Globus pallidus (tissue), 1 donor: ENCODE measurements at regions not wholly inside any gene's neighbourhood (a gene's known extent, or its start where the extent isn't known, plus 50 kb on each side); places are given as distances from the start of the nearest gene placed in this dataset.

ENCODE experiments used
- DNase-seq: peaks from one replicate; pipeline ENCODE4 v3.0.0-alpha.2; 2015; ENCODE audit warnings: low spot score

DNA sequence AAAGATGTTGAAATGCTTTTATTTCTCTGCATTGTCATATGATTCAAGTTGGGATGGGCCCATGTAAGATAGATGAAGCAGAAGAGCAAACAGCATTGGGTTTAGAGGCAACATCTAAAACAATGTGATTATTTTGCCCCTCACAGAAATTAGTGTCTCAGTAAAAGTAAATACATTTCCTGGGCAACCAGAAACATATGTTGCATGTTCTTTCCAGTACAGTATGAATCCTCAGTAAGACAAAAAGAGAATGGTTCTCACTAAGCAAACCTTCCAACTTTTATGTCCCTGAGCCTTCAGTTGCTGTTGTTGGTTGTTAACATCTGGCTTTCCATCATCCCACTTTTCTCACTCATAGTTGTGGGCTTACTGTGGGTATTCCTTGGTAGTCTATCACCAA lies 222.5 kb upstream of the PRPS1L1 start:
- no peak for DNase-seq

DNA sequence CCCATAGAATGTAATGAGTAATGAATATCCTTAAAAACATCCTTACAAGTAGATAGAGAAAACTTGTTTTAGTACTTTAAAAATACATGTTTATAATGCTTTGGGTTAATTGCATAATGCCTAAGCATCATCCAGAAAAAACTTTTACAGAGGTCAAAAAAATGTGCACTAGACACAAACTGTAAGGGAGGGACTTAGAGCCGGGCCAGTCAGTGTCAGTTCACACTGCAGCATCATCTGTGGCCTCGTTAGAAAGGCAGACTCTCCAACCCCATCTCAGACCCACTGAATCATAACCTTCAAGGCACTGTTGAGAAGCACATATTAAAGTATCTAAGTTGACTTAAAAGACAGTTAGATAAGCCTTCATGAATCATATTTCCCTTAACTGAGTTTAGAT lies 230.1 kb upstream of the PRPS1L1 start:
- no peak for DNase-seq

GRCh38 chr7:18262058-18262457 lies 233.5 kb upstream of the HDAC9 start:
- no peak for DNase-seq

DNA sequence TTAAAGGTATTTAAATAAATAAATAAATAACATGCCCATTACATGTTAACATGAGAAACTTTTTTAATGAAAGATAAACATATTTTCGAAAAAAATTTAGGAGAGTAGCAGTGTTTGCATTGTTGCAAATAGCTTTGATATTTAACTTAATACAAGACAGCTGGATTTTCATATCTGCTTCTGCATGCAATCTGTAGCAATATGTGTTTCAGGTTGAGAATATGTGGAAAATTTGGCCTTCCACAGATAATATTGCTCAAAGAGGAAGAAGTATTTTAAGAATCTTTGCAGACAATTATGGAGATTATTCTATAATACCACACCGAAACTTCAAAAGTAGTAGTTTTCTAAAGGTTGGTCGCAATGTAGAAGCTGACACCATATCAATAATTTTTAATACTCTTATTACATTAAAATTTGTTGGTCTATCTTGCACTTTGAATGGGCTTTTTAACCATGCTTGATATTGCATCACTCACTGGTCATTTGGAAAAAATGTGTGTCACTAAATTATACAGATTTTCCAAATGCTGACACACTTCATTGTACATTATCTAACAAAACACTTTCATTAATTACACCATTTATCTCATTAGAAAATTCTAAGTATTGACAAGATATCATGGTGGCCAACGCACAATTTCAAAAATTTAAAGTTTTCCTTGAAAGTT lies 229.8 kb upstream of the HDAC9 start:
- DNase-seq: no peak

- no peak for DNase-seq
These were observed 227.0 kb upstream of the HDAC9 start for GRCh38 chr7:18268571-18268970.

- no peak for DNase-seq
These were observed 219.2 kb upstream of the HDAC9 start for GRCh38 chr7:18276380-18276779.

- no peak for DNase-seq
These were observed 217.2 kb upstream of the HDAC9 start for GRCh38 chr7:18278316-18278715.

GRCh38 chr7:18283045-18283444 lies 212.5 kb upstream of the HDAC9 start:
- no peak for DNase-seq

- no peak for DNase-seq
These were observed 208.1 kb upstream of the HDAC9 start for GRCh38 chr7:18287482-18287881.

GRCh38 chr7:18288322-18289037 lies 207.1 kb upstream of the HDAC9 start:
- no peak for DNase-seq

DNA sequence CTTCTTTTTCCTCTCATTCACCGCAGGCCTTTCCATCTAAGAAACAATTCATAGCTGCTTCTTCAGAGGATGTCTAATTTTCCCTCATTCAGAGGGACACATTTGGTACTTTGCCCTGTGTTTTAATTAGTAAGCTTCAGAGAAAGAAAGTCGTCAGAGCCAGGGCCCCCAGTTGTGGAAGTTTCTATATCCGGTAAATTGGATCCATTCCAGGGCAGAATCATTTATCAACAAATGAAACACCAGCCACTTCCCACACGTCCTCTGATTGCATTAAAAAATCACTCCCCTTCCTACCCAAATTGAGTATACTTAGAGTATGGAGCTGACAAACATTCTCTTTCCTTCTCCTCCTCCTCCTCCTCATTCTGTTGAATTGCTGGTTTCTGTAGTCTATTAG lies 205.8 kb upstream of the HDAC9 start:
- no peak for DNase-seq

GRCh38 chr7:18290223-18290622 lies 205.3 kb upstream of the HDAC9 start:
- DNase-seq: no peak

DNA sequence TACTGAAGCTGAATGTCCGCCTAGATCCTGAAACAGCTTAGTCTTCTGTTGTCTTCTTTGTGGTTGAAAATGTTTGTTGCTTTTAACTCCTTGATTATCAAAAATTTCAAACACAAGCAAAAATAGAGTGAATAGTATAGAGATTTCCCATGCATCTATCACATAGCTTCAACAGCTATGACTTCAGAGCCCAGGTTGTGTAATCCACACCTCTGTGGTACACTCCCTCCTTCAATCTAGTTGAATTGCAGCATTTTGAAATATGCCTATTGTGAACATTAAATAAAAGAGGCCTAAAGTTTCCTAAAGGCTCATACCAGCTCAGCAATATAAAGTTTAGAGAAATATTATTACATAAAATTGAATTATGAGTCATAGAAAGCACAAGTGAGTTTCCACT lies 204.7 kb upstream of the HDAC9 start:
- DNase-seq: no peak

GRCh38 chr7:18292584-18292983 lies 203.0 kb upstream of the HDAC9 start:
- DNase-seq: no peak

- no peak for DNase-seq
These were observed 201.8 kb upstream of the HDAC9 start for GRCh38 chr7:18293759-18294158.

DNA sequence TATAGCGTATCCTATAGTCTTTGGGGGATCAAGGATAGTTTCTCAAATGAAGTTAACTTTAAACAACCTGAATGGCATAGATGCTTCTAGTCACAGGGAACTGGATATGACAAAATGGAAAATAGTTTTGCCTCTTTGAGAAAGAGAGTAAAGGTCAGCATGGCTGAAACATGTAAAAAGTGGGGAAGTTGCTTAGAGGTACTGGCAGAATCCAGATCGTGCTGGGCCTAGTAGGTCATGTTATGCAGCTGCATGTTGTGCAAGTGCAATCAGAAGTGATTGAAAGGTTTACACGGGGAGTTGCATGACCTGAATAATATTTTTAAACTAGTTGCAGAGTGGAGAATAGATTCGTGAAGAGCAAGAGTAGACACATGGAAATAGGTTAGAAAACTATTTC lies 201.1 kb upstream of the HDAC9 start:
- DNase-seq: no peak

GRCh38 chr7:18295781-18296423 lies 199.6 kb upstream of the HDAC9 start:
- no peak for DNase-seq

DNA sequence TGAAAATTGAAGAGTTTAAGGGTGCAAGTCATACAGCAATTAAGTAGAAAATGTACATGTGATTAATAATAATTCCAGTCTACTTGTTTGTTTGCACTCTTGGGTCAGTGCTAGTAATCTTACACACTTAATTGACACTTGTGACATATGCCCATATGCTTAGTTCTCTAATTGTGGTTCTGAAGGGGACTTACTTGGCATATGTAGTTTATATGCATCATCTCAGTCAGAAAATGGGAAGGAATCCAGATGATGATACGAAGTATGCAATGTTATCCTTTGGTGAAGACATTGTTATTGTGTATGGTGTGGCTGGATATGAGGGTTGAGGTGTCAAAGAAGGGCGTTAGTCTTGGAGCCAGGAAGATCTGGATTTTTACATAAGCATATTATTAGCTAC lies 193.5 kb upstream of the HDAC9 start:
- DNase-seq: no peak

DNA sequence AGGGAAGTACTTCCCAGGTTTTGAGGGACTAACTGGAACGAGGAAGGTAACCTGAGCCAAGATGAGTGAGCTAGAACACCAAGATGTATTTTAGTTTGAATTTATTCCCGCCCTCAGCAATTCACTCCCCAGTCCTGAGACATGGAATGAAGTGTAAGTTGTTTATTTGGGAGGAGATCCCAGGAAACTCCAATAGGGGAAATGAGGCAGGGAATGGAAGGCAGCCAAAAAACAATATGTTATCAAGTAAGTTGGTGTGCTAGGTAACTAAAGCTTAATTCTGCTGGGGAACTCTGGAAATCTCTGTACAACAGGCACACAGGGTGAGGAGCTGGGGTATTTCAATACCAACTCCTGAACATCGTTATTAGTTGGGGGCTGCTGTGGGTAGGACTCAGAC lies 189.7 kb upstream of the HDAC9 start:
- DNase-seq: no peak

GRCh38 chr7:18306696-18307095 lies 188.9 kb upstream of the HDAC9 start:
- no peak for DNase-seq

DNA sequence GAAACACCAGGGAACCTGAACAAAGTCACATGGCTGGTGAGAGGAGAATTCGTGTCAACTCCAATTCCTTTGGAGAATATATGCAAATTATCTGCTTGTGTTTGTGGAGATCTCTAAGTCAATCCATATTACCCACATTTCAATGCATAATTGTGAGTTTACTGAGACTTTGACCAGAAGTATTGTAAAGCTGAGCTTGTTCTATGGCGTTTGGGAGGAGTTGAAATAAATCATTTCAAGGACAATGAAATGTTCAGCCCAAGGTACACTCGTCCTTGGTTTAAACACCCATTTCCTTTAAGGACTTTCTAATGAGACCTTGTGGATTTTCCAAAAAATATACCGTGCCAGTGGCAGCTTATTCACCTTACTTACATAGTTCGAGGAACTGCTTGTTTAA lies 186.6 kb upstream of the HDAC9 start:
- DNase-seq: no peak

GRCh38 chr7:18312482-18312881 lies 183.1 kb upstream of the HDAC9 start:
- DNase-seq: no peak

DNA sequence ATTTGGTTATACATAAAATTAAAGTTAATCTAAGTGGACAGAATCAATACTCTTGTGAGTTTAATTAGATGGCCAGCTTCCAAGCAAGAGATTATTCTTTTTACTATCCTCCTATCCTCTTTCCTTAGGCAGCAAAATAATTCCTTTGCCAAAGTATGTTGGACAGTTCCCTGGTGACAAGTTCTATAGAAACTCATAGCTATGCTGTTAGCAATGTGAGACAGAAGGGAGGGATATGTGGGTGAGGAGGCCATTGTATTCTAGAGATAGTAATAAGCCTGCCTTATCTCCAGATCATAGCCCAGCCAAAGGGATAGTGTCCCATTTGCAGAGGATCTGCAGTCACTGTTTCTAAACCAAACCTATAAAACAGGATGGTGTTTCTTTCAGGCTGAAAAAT lies 181.6 kb upstream of the HDAC9 start:
- DNase-seq: no peak

DNA sequence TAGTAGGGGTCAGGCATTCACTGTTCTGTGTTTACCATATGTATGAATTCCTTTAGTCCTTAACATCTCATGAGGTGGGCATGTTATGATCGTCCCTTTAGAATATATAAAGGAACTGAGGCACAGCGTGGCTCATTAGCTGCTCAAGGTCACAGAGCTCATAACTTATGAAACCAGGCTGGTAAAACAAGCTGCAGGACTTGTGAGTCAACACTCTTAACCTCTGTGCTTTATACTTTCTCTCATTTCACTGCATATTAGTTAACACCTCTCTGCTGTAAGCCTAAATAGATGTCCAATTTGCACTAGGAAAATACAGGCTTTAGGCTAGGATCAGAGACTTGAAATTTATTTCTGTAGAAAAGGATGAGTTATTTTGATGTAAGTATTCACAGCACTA lies 180.3 kb upstream of the HDAC9 start:
- no peak for DNase-seq
